ENCODE measurements at regions not wholly inside any gene's neighbourhood (a gene's known extent, or its start where the extent isn't known, plus 50 kb on each side); places are given as distances from the start of the nearest gene placed in this dataset.
"Not testable (repeated sequence)": the region's sequence is repeated elsewhere in the genome, so short reads cannot be mapped to it uniquely, and the experiment has no call there.

- FAIRE-seq, result no peak
Measured at GRCh38 chr1:88453295-88453694, 230.8 kb upstream of the PKN2 start.

GRCh38 chr1:88454781-88455180, 229.3 kb upstream of the PKN2 start:
- no peak for FAIRE-seq

GRCh38 chr1:88455621-88456256, 228.3 kb upstream of the PKN2 start:
- no peak for FAIRE-seq

- no peak for FAIRE-seq
Measured at GRCh38 chr1:88457197-88457596, 226.9 kb upstream of the PKN2 start.

GRCh38 chr1:88461007-88461406, 223.1 kb upstream of the PKN2 start:
- FAIRE-seq, result no peak

- FAIRE-seq, result no peak
Measured at GRCh38 chr1:88462096-88462487, 222.0 kb upstream of the PKN2 start.

- FAIRE-seq, result no peak
Measured at GRCh38 chr1:88462488-88463261, 221.4 kb upstream of the PKN2 start.

GRCh38 chr1:88463401-88463985, 220.6 kb upstream of the PKN2 start:
- no peak for FAIRE-seq

- no peak for FAIRE-seq
Measured at GRCh38 chr1:88466011-88466410, 218.1 kb upstream of the PKN2 start.

GRCh38 chr1:88466899-88467580, 217.0 kb upstream of the PKN2 start:
- no peak for FAIRE-seq

- FAIRE-seq, result no peak
Measured at GRCh38 chr1:88472298-88472697, 211.8 kb upstream of the PKN2 start.

GRCh38 chr1:88472714-88473113, 211.4 kb upstream of the PKN2 start:
- no peak for FAIRE-seq

GRCh38 chr1:88474555-88475304, 209.3 kb upstream of the PKN2 start:
- no peak for FAIRE-seq

- no peak for FAIRE-seq
Measured at GRCh38 chr1:88484881-88485280, 199.2 kb upstream of the PKN2 start.

GRCh38 chr1:88488237-88488636, 195.8 kb upstream of the PKN2 start:
- no peak for FAIRE-seq

- FAIRE-seq, result no peak
Measured at GRCh38 chr1:88490676-88491075, 193.4 kb upstream of the PKN2 start.

- FAIRE-seq, result no peak
Measured at GRCh38 chr1:88499671-88500070, 184.4 kb upstream of the PKN2 start.

- no peak for FAIRE-seq
Measured at GRCh38 chr1:88502886-88503285, 181.2 kb upstream of the PKN2 start.

- no peak for FAIRE-seq
Measured at GRCh38 chr1:88503646-88504045, 180.4 kb upstream of the PKN2 start.

GRCh38 chr1:88504601-88505000, 179.5 kb upstream of the PKN2 start:
- FAIRE-seq, result no peak

- no peak for FAIRE-seq
Measured at GRCh38 chr1:88509379-88509778, 174.7 kb upstream of the PKN2 start.

- no peak for FAIRE-seq
Measured at GRCh38 chr1:88514544-88515060, 169.5 kb upstream of the PKN2 start.

GRCh38 chr1:88517499-88517898, 166.6 kb upstream of the PKN2 start:
- not testable (repeated sequence) for FAIRE-seq

Measured in TTC549 (cell line).